SKM-1 treated with dmso at 0.1 percent for 144 hours (cell line): ENCODE measurements at regions not wholly inside any gene's neighbourhood (a gene's known extent, or its start where the extent isn't known, plus 50 kb on each side); places are given as distances from the start of the nearest gene placed in this dataset.

ENCODE experiments used
- DNase-seq: peaks from one replicate; lab custom pipeline; 2025; ENCODE audit not compliant: unreplicated experiment; lab: John Stamatoyannopoulos, UW

GRCh38 chr2:226063704-226064440 is 664.4 kb downstream of the NYAP2 start:
- no peak for DNase-seq

GRCh38 chr2:226059961-226060627 is 660.6 kb downstream of the NYAP2 start:
- peak; percentile 9 for DNase-seq

GRCh38 chr2:226057914-226058313 is 658.4 kb downstream of the NYAP2 start:
- DNase-seq = peak; percentile 30

- no peak for DNase-seq
Measured at GRCh38 chr2:226057365-226057764, 657.9 kb downstream of the NYAP2 start.

GRCh38 chr2:226052772-226053416 is 653.4 kb downstream of the NYAP2 start:
- DNase-seq = no peak

- no peak for DNase-seq
Measured at GRCh38 chr2:226050822-226051221, 651.3 kb downstream of the NYAP2 start.

- no peak for DNase-seq
Measured at GRCh38 chr2:226048611-226049010, 649.1 kb downstream of the NYAP2 start.

GRCh38 chr2:226045080-226045479 is 645.6 kb downstream of the NYAP2 start:
- DNase-seq = no peak

- DNase-seq = no peak
Measured at GRCh38 chr2:226040344-226040900, 640.9 kb downstream of the NYAP2 start.

DNA sequence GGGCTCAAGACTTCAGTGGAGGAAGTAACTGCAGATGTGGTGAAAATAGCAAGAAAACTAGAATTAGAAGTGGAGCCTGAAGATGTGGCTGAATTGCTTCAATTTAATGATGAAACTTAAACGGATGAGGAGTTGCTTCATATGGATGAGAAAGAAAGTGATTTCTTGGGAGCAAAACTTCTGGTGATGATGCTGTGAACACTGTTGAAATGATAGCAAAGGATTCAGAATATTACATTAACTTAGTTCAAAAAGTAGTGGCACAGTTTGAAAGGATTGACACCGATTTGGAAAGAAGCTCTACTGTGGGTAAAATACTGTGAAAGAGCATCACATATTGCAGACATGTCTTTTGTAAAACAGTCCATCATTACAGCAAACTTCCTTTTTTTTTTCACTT is 638.0 kb downstream of the NYAP2 start:
- DNase-seq = peak; percentile 1

GRCh38 chr2:226031647-226032501 is 632.4 kb downstream of the NYAP2 start:
- DNase-seq = no peak

GRCh38 chr2:226030788-226031646 is 631.5 kb downstream of the NYAP2 start:
- peak; percentile 63 for DNase-seq

DNA sequence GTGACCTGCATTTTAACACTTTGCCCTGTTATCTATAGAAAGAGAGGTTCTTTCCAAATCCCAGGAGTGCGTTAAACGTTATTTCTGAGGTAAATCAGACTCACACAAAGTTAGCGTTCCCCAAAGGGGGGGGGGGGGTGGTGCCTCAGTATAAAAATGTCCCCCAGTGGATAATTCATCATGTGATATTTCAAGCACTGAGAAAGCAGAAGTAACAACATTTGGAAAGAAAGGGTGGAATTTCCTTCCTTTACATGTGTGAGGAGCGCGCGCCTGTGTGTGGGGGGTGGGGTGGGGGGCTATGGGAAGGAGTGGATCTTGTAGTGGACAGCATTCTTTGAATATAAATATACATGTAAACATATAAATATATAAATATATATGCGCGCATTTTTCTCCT is 630.9 kb downstream of the NYAP2 start:
- DNase-seq = peak; percentile 66

DNA sequence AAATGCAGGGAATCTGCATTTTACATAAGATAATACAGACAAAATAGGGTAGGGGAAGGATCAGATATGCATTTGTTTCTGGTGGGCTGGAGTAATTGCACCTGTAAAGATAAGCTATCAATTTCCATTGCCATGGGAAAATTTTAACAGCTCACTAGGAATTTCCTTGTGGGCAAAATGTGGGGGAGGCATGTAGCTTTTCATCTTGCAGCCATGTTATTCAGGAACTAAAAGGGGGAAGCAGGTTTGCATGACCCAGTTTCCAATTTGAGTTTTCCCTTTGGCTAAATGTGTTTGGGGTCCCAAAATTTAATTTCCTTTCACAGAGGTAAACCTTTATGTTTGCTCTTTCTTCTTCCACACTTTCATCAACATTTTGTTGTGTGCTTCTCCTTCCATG is 624.4 kb downstream of the NYAP2 start:
- DNase-seq = no peak

GRCh38 chr2:226023383-226023782 is 623.9 kb downstream of the NYAP2 start:
- DNase-seq = no peak

DNA sequence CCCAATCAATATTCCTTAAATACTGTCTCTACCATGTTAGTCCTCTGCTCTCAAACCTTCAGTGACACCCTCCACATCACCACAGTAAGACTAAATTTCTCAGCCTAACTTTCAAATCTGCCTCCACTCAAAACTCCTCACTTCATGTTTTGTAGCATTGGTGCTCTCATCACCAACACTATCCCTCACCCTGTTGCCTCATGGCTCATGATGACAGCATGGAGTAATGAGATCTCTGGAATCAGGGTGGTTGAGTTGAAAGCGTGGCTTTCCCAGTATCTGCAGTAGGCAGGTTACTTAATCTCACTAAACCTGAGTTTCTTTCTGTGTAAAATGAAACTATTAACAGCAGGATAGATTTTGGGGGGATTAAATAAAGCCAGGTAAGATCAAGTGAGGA is 621.4 kb downstream of the NYAP2 start:
- DNase-seq = no peak

DNA sequence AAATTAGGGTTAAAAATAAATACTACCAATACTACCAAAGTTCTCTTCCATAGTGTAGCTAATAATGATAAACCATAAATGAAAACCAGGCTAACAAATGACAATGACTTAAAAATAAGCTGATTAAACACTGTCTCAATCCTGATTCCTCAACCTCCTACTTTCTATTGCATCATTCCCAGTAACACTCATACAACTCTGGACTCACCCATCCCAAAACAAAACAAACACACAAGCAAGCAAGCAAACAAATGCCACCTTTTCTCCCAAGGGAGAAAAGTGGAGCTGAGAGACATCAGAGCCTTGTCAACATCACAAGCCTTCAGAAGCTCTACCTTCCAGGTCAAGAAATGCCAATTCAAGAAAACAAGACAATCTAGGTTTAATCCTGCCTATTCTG is 620.7 kb downstream of the NYAP2 start:
- no peak for DNase-seq

- no peak for DNase-seq
Measured at GRCh38 chr2:226018641-226019040, 619.1 kb downstream of the NYAP2 start.

DNA sequence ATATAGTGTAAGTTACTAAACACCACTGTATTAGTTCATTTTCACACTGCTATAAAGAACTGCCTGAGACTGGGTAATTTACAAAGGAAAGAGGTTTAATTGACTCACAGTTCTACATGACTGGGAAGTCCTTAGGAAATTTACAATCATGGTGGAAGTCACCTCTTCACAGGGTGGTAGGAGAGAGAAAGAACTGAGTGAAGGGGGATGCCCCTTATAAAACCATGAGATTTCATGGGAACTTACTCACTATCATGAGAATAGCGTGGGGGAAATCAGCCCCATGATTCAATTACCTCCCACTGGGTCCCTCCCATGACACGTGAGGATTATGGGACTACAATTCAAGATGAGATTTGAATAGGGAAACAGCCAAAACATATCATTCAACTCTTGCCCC is 618.0 kb downstream of the NYAP2 start:
- no peak for DNase-seq

GRCh38 chr2:226017107-226017506 is 617.6 kb downstream of the NYAP2 start:
- no peak for DNase-seq
